K562 (cell line): ENCODE measurements at regions not wholly inside any gene's neighbourhood (a gene's known extent, or its start where the extent isn't known, plus 50 kb on each side); places are given as distances from the start of the nearest gene placed in this dataset.

Source experiments
- ATF7 ChIP-seq: fragments of 450-650 bp; IDR thresholded peaks from 2 replicates; pipeline ENCODE4 v1.7.1; 2014; ENCODE audit warnings: mild to moderate bottlenecking, moderate library complexity
- CTCF ChIP-seq, 3 experiments: IDR thresholded peaks in 2 of 3; conservative IDR thresholded peaks in 1 of 3; 2 replicates each; pipeline ENCODE4 v1.5.1; 2011 to 2012; ENCODE audit warnings: low read length in 3 of 3, mild to moderate bottlenecking in 3 of 3, control low read depth in 2 of 3, improper control_type of control experiment in 1 of 3, inconsistent platforms in 1 of 3, low read depth in 1 of 3, mixed read lengths in 1 of 3, moderate library complexity in 1 of 3; ENCODE audit not compliant: insufficient read depth in 2 of 3
- ETV1 ChIP-seq: fragments of 450-650 bp; conservative IDR thresholded peaks from 2 replicates; pipeline ENCODE4 v1.6.1; 2016; ENCODE audit warnings: missing genetic modification characterization, control low read depth, low read depth, missing compliant biosample characterization
- HNRNPK ChIP-seq: fragments of 200-400 bp; formaldehyde crosslinking; IDR thresholded peaks from one replicate; pipeline ENCODE4 v1.6.1; 2018; ENCODE audit warnings: mild to moderate bottlenecking, low read depth, low read length; ENCODE audit not compliant: poor library complexity, severe bottlenecking
- HNRNPLL ChIP-seq: fragments of 200-400 bp; formaldehyde crosslinking; IDR thresholded peaks from 2 replicates; pipeline ENCODE4 v1.6.1; 2017; ENCODE audit warnings: low read length, low read depth, mild to moderate bottlenecking; ENCODE audit not compliant: poor library complexity, severe bottlenecking
- IRF1 ChIP-seq: sonication (generic); formaldehyde crosslinking; IDR thresholded peaks from 2 replicates; pipeline ENCODE4 v1.8.0; 2022; ENCODE audit warnings: missing genetic modification reagents, mild to moderate bottlenecking, borderline replicate concordance
- KDM2B ChIP-seq: fragments of 250-450 bp; sonication (Bioruptor Pico); IDR thresholded peaks from 2 replicates; pipeline ENCODE4 v1.8.0; 2021; ENCODE audit warnings: mild to moderate bottlenecking, moderate library complexity
- MXD1 ChIP-seq: fragments of 250-450 bp; sonication (Bioruptor Pico); IDR thresholded peaks from 2 replicates; pipeline ENCODE4 v1.8.0; 2021; ENCODE audit warnings: borderline replicate concordance, mild to moderate bottlenecking, moderate library complexity; ENCODE audit not compliant: poor library complexity, severe bottlenecking
- MYNN ChIP-seq, 2 experiments: sonication (generic); formaldehyde crosslinking in 1 of 2; IDR thresholded peaks; 2 replicates each; pipeline versions ENCODE4 v1.5.0 to v1.6.1; 2016 to 2020; ENCODE audit warnings: antibody characterized with exemption in 1 of 2, missing genetic modification reagents in 1 of 2
- PCBP1 ChIP-seq: fragments of 200-400 bp; formaldehyde crosslinking; IDR thresholded peaks from 2 replicates; pipeline ENCODE4 v1.6.1; 2018; ENCODE audit warnings: mild to moderate bottlenecking, low read depth, low read length; ENCODE audit not compliant: poor library complexity, severe bottlenecking
- PKNOX1 ChIP-seq: fragments of 450-650 bp; IDR thresholded peaks from 2 replicates; pipeline ENCODE4 v1.6.1; 2016
- PRPF4 ChIP-seq: fragments of 200-400 bp; formaldehyde crosslinking; IDR thresholded peaks from one replicate; pipeline ENCODE4 v1.6.1; 2017; ENCODE audit warnings: low read length, low read depth, mild to moderate bottlenecking; ENCODE audit not compliant: insufficient read depth, poor library complexity, severe bottlenecking
- RAD21 ChIP-seq, 2 experiments: fragments of 250-450 bp in 1 of 2; fragments of 450-650 bp in 1 of 2; sonication (Bioruptor Pico) in 1 of 2; formaldehyde crosslinking in 1 of 2; IDR thresholded peaks in 1 of 2; conservative IDR thresholded peaks in 1 of 2; 2 replicates each; pipeline versions ENCODE4 v1.4.0 to v1.8.0; 2020 to 2022; ENCODE audit warnings: mild to moderate bottlenecking in 2 of 2, moderate library complexity in 1 of 2
- RCOR1 ChIP-seq, 2 experiments: IDR thresholded peaks; 2 replicates each; pipeline ENCODE4 v1.6.1; 2012; ENCODE audit warnings: low read depth in 2 of 2, low read length in 2 of 2, borderline replicate concordance in 1 of 2, improper control_type of control experiment in 1 of 2
- ZNF699 ChIP-seq: fragments of 250-450 bp; sonication (Bioruptor Pico); IDR thresholded peaks from 2 replicates; pipeline ENCODE4 v1.8.0; 2021; ENCODE audit warnings: mild to moderate bottlenecking, moderate library complexity; ENCODE audit not compliant: insufficient replicate concordance
- TF ChIP-seq, protein P1 (sequence below), 2 experiments: IDR thresholded peaks; 2 replicates each; pipeline ENCODE4 v1.6.1; 2012; ENCODE audit warnings: improper control_type of control experiment in 2 of 2, low read depth in 2 of 2, low read length in 2 of 2, borderline replicate concordance in 1 of 2
- TF ChIP-seq, protein P2 (sequence below): sonication (generic); formaldehyde crosslinking; IDR thresholded peaks from 2 replicates; pipeline ENCODE4 v1.5.0; 2020; ENCODE audit warnings: missing genetic modification reagents

DNA sequence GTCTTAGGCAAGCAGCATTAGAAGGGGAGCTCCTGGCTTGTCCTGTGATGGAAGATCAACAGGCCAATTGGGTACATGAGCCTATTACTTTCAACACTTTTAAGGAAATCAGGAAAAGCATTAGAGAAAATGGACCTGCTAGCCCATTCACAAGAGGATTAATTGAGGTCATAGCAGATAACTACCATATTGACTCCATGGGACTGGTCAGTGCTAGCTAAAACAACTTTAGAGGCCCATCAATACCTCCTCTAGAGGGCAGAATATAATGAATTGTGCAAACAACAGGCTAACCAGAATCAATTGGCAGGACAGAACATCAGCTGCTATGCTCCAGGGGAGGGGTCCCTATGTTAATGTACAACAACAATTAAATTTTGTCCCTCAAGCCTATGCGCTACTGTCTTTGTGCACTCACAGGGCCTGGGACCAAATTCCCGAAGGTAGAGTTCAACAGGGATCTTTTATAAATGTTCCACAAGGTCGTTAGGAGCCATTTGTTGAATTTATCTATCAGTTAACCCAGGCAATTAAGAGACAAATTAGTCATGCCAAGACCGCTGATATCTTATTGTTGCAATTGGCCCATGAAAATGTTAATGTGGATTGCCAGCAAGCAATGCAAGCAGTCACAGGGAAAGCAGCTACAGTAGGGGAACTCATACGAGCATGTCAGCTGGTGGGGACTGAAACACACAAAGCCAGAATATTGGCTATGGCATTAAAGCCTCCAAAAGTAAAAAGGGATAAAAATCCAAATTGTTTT, 106.6 kb upstream of the BTN3A2 start (continued):
- TF ChIP-seq, protein P1, sequence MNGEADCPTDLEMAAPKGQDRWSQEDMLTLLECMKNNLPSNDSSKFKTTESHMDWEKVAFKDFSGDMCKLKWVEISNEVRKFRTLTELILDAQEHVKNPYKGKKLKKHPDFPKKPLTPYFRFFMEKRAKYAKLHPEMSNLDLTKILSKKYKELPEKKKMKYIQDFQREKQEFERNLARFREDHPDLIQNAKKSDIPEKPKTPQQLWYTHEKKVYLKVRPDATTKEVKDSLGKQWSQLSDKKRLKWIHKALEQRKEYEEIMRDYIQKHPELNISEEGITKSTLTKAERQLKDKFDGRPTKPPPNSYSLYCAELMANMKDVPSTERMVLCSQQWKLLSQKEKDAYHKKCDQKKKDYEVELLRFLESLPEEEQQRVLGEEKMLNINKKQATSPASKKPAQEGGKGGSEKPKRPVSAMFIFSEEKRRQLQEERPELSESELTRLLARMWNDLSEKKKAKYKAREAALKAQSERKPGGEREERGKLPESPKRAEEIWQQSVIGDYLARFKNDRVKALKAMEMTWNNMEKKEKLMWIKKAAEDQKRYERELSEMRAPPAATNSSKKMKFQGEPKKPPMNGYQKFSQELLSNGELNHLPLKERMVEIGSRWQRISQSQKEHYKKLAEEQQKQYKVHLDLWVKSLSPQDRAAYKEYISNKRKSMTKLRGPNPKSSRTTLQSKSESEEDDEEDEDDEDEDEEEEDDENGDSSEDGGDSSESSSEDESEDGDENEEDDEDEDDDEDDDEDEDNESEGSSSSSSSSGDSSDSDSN (IDR thresholded peaks at IDR 0.05; ENCODE audit: borderline replicate concordance in 1 of 2, low read depth in 2 of 2, low read length in 2 of 2) = no peak
- TF ChIP-seq RAD21 (CRISPR knock-in tag; conservative IDR thresholded peaks at IDR 0.05 in 1 of 2, IDR thresholded peaks at IDR 0.05 in 1 of 2) (peak; percentile 18 to 57; a peak in 2 of 4 replicates), HNRNPLL (no peak), MYNN (IDR thresholded peaks at IDR 0.05) (no peak), MYNN (CRISPR knock-in tag; IDR thresholded peaks at IDR 0.05) (no peak), IRF1 (no peak), PRPF4 (no peak), ZNF699 (no peak), ETV1 (no peak), MXD1 (no peak), KDM2B (CRISPR knock-in tag) (no peak), CTCF (IDR thresholded peaks at IDR 0.05 in 2 of 3, conservative IDR thresholded peaks at IDR 0.05 in 1 of 3; ENCODE audit: insufficient read depth in 2 of 3, low read depth in 1 of 3, low read length in 3 of 3) (peak; percentile 41 to 66 (median 56); a peak in 5 of 6 replicates), PCBP1 (no peak), ATF7 (no peak), RCOR1 (IDR thresholded peaks at IDR 0.05; ENCODE audit: borderline replicate concordance in 1 of 2, low read depth in 2 of 2, low read length in 2 of 2) (no peak), HNRNPK (no peak), PKNOX1 (no peak)
- TF ChIP-seq, protein P2, sequence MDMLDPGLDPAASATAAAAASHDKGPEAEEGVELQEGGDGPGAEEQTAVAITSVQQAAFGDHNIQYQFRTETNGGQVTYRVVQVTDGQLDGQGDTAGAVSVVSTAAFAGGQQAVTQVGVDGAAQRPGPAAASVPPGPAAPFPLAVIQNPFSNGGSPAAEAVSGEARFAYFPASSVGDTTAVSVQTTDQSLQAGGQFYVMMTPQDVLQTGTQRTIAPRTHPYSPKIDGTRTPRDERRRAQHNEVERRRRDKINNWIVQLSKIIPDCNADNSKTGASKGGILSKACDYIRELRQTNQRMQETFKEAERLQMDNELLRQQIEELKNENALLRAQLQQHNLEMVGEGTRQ (CRISPR knock-in tag) = no peak
